ENCODE measurements at regions not wholly inside any gene's neighbourhood (a gene's known extent, or its start where the extent isn't known, plus 50 kb on each side); places are given as distances from the start of the nearest gene placed in this dataset.

GRCh38 chr10:130453721-130454542 is 317.7 kb downstream of the GLRX3 start (continued):
- TF ChIP-seq ZNF462 (CRISPR knock-in tag; IDR thresholded peaks at IDR 0.05) (no peak), CTCF (conservative IDR thresholded peaks at IDR 0.05; ENCODE audit: low read depth in 2 of 2) (no peak)

- Histone ChIP-seq H2AFZ (no peak overlapping the region), H3K27ac (ENCODE audit: low read depth) (no peak overlapping the region), H3K4me2 (no peak overlapping the region), H3K36me3 (ENCODE audit: insufficient read depth) (peaks cover 4% of the 10 kb centered on the region), H4K20me1 (replicated peaks; ENCODE audit: insufficient read depth) (no peaks in the 10 kb centered on the region), H3K9me2 (ENCODE audit: insufficient read depth) (no peaks in the 10 kb centered on the region), H3K4me3 (no peak overlapping the region), H3K4me1 (ENCODE audit: insufficient read depth) (no peaks in the 10 kb centered on the region), H3K27me3 (ENCODE audit: insufficient read depth) (no peaks in the 10 kb centered on the region), H3F3A (replicated peaks; ENCODE audit: low read depth) (no peaks in the 10 kb centered on the region), H3K79me2 (replicated peaks; ENCODE audit: insufficient read depth) (no peaks in the 10 kb centered on the region)
- ATAC-seq = no peak
- H3K27me3 Mint-ChIP-seq (ENCODE audit: insufficient read depth, low read depth, poor library complexity) = peaks cover 3% of the 10 kb centered on the region
- H3K9me3 Mint-ChIP-seq = peaks cover 100% of the 10 kb centered on the region
- H3K4me1 Mint-ChIP-seq = no peaks in the 10 kb centered on the region
- no peak for DNase-seq (ENCODE audit: low spot score)
- H3K36me3 Mint-ChIP-seq (ENCODE audit: low read depth) = peaks cover 48% of the 10 kb centered on the region
- no peak overlapping the region for H3K4me3 Mint-ChIP-seq
- no peak overlapping the region for H3K27ac Mint-ChIP-seq
- TF ChIP-seq CREB1 (CRISPR knock-in tag; IDR thresholded peaks at IDR 0.05; ENCODE audit: low read depth) = no peak
- no peak for TF ChIP-seq EZH2 (IDR thresholded peaks at IDR 0.05; ENCODE audit: low read depth, unreplicated experiment)
- TF ChIP-seq ZNF114 (CRISPR knock-in tag; IDR thresholded peaks at IDR 0.05) = no peak
- no peak for TF ChIP-seq ZNF331 (CRISPR knock-in tag; IDR thresholded peaks at IDR 0.05; ENCODE audit: low read depth)
- no peak for TF ChIP-seq EZH2phosphoT487 (IDR thresholded peaks at IDR 0.05; ENCODE audit: unreplicated experiment)
- no peak for TF ChIP-seq JUNB (IDR thresholded peaks at IDR 0.05; ENCODE audit: unreplicated experiment)
These were observed 318.4 kb downstream of the GLRX3 start for GRCh38 chr10:130454543-130455000.

All from GM23338 (cell line).